ENCODE measurements at regions not wholly inside any gene's neighbourhood (a gene's known extent, or its start where the extent isn't known, plus 50 kb on each side); places are given as distances from the start of the nearest gene placed in this dataset.
"Not testable (repeated sequence)": the region's sequence is repeated elsewhere in the genome, so short reads cannot be mapped to it uniquely, and the experiment has no call there.

GRCh38 chr10:21135023-21135931 is 238.2 kb upstream of the NEBL start:
- no peak for TF ChIP-seq CTCF (IDR thresholded peaks at IDR 0.05; ENCODE audit: extremely low read depth, missing control alignments)
- DNase-seq (ENCODE audit: low spot score) = no peak

GRCh38 chr10:21134645-21135022 is 237.5 kb upstream of the NEBL start:
- TF ChIP-seq CTCF (IDR thresholded peaks at IDR 0.05; ENCODE audit: extremely low read depth, missing control alignments) = no peak

GRCh38 chr10:21130683-21131442 is 233.8 kb upstream of the NEBL start:
- no peak for TF ChIP-seq CTCF (IDR thresholded peaks at IDR 0.05; ENCODE audit: extremely low read depth, missing control alignments)
- no peak for DNase-seq (ENCODE audit: low spot score)

More at GRCh38 chr10:21134645-21135022, 237.5 kb upstream of the NEBL start:
- DNase-seq (ENCODE audit: low spot score) = no peak

- no peak for DNase-seq (ENCODE audit: low spot score)
- TF ChIP-seq CTCF (IDR thresholded peaks at IDR 0.05; ENCODE audit: extremely low read depth, missing control alignments) = no peak
Measured at GRCh38 chr10:21130108-21130507, 233.0 kb upstream of the NEBL start.

GRCh38 chr10:21125471-21126228 is 228.5 kb upstream of the NEBL start:
- DNase-seq (ENCODE audit: low spot score) = no peak
- TF ChIP-seq CTCF (IDR thresholded peaks at IDR 0.05; ENCODE audit: extremely low read depth, missing control alignments) = no peak

- DNase-seq (ENCODE audit: low spot score) = no peak
- no peak for TF ChIP-seq CTCF (IDR thresholded peaks at IDR 0.05; ENCODE audit: extremely low read depth, missing control alignments)
Measured at GRCh38 chr10:21122907-21123306, 225.8 kb upstream of the NEBL start.

GRCh38 chr10:21121822-21122221 is 224.7 kb upstream of the NEBL start:
- DNase-seq (ENCODE audit: low spot score) = not testable (repeated sequence)

All from GM20000 (cell line).